ENCODE measurements at regions not wholly inside any gene's neighbourhood (a gene's known extent, or its start where the extent isn't known, plus 50 kb on each side); places are given as distances from the start of the nearest gene placed in this dataset.

GRCh38 chr15:70420948-70421482, 323.3 kb upstream of the TLE3 start:
- DNase-seq: no peak

DNA sequence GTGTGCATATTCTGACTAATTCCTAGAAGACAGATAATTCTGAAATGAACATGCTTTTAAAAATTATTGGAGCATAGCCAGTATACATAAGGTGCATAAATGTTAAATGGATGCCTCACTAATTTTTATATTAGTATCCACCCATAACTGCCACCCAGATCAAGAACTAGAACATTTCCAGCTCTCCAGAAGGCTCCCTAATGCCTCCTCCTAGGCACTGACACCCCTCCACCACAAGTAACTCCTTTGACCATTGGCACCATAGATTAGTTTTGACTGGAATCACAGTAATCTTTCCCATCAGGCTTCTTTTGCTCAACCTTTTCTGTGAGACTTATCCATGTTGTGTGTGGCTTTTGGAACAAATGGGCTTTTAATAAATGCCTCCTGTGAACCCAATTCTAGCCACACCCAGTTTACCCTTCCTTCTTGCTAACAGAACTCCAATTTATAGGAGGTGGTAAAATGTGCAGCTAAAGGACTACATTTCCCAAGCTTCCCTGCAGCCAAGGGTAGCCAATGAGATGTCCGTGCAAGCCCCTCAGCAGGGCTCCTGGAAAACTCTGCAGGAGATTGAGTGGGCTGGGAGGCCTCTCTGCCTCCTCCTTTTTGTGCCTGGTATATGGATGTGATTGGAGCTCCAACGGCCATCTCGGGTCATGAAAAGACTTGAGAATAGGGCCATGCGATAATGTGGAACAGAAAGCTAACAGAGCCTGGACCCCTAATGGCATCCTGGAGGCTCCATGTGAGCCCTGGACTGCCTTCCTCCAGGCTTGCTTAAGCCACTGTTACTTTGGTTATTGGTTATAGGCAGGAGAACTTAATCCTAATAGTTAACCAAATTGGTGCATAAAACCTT, 322.6 kb upstream of the TLE3 start:
- no peak for DNase-seq

DNA sequence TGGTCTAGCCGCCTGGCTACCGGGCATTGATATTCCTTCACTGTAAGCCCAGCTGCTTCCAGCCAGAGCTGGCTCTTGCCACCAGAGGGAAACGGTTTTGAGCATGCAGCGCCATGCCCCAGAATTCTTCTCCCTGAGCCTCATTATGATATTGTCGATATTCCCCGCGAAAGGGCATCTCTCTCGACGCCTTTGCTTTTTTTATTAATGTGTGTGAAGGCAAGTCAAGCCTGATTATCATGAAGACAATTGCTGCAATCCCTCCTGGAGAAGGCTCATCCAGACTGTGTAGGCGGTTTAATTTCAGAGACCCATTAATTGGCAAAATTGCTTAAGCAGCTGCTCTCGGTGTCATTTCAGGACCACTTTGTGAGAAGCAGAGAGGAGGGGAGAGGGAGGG, 321.2 kb upstream of the TLE3 start:
- no peak for DNase-seq

GRCh38 chr15:70417535-70417934, 319.8 kb upstream of the TLE3 start:
- no peak for DNase-seq

DNA sequence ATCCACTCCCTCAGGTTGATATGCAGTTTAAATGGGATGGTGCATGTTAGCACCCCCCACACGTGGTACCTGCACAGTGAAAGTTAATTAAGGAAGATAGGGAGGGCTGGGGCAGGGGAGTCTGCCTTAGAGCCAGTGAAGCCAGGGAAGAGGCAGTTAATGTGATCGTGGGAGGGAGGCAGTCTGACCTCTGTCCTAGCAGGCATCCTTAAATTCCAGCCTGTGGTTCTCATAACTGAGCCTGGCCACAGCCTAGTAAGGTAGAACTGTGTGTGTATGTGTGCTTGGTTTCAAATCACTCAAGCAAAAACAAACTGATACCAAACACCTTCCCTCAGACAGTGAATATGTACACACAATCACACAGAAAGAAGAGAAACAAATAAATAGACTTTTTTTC, 319.1 kb upstream of the TLE3 start:
- DNase-seq: no peak

- no peak for DNase-seq
Observed at GRCh38 chr15:70415398-70415797, 317.7 kb upstream of the TLE3 start.

DNA sequence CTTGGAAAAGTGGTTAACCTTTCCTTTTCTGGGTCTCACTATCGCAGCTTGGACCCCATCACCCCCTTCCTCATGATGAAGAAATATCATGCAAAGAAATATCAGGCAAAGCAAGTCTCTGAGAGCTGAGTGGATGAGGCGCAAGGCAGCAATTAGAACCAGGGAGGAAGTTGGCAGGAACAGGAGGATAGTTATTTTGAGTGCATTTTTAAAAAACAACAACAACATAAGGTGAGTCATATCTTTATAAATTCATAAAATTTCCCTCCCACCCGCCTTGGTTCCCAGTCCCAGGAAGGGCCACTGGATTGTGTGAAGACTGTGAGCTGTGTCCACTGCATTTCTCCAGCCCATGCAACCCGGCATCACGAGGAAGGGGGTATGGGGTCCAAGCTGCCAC, 316.9 kb upstream of the TLE3 start:
- no peak for DNase-seq

DNA sequence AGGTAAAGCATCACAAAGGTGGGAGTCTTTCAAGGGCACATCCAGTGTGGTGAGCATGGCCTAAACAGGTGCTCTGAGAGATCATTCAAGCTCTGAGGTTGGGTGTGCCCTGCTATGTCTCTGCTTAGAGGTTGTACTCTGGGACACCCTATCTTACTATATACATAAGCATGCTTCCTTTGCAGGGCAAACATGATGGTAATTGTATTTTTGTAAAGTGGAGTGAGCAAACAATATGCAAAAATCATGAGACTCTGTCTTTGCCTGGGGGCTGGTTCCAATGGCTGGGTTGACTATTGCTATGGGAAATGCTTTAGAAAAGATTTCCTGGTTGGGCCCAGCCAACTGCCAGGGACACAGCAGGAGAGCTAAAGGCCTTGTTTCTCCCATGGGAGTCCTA, 315.1 kb upstream of the TLE3 start:
- DNase-seq: no peak

DNA sequence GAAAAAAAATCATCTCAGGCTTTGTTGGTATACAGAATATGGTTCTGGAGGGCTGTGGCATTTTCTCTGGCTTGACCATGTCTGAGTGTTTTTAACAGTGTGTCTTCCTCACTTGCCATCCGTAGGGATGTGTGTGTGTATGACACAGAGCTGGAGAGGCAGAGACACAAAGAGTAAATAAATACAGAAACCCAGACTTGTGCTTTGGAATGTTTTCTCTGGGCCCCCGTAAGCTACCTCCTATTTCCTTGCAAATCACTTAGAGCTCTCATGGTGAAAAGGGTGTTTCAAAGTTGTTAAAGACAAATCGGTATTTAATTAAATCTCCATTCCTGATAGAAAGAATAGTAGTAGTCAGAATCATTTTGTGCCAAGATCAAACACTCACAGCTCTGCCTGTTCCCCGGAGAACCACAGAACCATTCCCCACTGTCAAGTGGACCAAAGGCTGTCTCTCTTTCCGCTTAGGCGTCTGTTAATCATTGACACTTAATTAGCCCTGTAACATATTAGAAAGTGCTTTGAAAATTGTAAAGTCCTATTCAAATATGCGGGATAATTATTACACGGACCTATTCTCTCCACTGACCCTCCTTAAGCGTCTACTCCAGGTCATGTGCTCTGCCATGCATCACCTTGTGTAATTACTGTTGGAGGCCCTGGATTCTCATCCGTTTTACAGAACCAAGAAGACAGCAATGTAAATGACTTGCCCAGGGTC, 313.6 kb upstream of the TLE3 start:
- no peak for DNase-seq

DNA sequence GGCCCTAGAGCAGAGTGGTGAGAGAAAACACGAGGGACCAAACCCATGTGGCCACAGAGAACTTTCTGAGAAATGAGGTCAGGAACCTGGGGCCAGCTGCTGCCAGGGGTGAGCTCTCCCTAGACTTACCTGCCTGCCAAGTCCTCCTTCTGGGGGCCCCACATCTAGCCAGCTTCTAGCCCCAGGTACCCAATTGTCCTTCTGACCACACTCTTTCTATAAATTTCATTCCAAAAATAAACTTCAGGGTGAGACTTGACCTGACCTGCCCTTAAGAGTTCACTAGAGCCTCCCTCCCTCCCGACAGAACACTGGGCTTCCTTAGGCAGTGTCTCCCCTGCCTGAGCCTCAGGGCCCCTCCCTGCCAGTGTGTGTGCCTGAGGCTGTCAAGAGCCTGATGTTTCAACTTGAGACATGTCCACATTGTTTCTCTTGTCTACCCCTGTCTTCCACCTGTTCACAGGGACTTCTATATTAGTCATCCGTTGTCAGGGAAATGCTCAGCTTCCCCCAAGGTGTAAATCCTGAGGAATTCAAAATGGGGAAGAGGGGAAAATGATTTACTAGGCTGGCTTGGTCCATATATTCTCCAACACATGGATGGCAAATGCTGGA, 312.8 kb upstream of the TLE3 start:
- DNase-seq: no peak

GRCh38 chr15:70409388-70409787, 311.7 kb upstream of the TLE3 start:
- no peak for DNase-seq

DNA sequence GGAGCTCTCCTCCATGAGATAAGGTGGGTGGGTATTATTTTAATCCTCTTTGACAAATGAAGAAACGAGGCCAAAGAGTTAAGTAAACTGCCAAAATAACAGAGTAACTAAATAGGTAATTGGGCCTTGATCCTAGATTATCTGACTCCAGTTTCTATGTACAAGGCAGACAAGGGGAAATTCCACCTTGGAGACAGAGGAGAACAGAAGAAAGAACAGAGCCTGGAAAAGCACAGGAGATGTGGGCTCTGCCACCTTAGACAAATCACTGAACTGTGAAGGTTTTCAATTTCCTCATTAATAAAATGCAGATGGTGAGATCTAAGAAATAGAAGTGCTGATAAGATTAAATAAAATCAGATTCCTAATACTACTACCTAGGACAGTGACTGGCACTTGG, 310.2 kb upstream of the TLE3 start:
- no peak for DNase-seq

GRCh38 chr15:70407336-70407670, 309.6 kb upstream of the TLE3 start:
- no peak for DNase-seq

- DNase-seq: no peak
Observed at GRCh38 chr15:70406617-70407335, 309.1 kb upstream of the TLE3 start.

GRCh38 chr15:70401709-70402108, 304.0 kb upstream of the TLE3 start:
- DNase-seq: no peak

DNA sequence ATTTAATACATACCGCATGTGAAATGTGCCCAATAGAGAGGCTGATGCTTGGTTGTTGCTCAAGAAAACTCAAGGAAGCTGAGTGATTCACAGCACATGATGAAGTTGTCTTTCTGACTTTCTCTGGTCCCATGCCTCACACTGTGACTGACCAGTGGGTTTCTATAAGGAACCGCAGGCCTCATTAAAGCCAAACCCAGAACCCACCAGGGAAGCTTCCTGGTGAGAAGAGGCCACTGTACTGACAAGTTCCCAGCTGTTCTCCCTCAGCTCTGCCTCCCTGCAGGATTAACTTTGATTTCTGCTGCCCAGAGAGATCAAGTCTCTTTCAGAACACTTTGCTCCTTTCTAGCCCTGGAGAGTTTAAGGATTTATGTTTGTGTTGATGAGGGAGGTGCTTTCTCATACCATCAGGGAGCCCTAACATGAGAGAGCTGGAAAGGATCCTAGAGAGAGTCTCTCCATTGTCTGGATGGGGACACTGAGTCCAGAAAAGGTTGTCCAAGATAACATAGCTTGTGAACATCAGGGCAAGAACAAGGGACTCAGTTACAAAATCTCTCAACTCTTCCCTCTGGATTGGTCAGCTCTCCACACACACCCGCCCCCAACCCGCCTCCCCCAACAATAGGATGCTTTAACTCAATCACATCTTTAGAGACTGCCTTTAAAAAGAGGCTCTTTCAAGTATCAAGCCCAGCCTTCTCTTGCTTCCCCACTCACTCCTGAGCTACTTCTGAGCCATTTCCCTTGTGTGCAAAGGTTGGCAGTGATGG, 303.2 kb upstream of the TLE3 start:
- DNase-seq: no peak

DNA sequence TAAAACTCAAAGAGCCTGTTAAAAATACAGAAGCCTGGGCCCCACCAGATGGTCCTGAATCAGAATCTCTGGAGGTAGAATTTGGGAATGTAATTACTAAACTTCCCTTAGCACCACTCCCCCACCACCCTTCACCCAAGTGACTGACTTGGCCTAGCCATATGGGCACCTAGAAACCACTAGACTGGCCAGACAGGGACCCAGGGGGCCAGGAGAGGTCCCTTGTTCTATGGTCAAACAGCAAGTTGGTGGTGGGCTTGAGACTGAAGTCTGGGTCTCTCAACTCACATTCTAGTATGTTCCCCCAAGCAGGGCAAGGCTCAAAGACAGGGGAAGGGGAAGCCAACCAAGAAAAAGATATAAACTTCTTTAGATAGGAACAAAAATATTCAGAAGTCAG, 301.5 kb upstream of the TLE3 start:
- DNase-seq: no peak

- DNase-seq: no peak
Observed at GRCh38 chr15:70398694-70399093, 301.0 kb upstream of the TLE3 start.

GRCh38 chr15:70396807-70397206, 299.1 kb upstream of the TLE3 start:
- DNase-seq: no peak

DNA sequence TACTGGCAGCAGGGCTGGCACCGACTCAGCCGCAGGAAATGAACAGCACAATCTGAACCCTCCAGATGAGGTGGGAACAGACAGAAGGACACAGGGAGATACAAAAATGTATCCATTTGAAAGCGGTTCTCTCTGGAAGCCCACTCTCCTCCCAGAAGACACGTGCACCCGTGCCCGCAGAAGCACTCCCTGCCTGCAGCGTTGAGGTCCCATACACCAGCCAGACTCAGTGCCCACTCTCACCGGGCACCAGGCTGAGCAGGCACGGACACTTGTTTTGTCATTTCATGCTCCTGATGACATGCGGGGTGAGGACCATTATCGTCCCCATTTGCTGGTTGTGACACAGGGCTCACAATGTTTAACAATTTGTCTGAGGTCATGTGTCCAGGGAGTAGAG, 297.4 kb upstream of the TLE3 start:
- no peak for DNase-seq

GRCh38 chr15:70390723-70391122, 293.0 kb upstream of the TLE3 start:
- DNase-seq: no peak

- no peak for DNase-seq
Observed at GRCh38 chr15:70387993-70388392, 290.3 kb upstream of the TLE3 start.

All from HCEC 1CT (cell line).